HUES64 (cell line): ENCODE measurements at regions not wholly inside any gene's neighbourhood (a gene's known extent, or its start where the extent isn't known, plus 50 kb on each side); places are given as distances from the start of the nearest gene placed in this dataset.

Experiments used
- H3K27ac ChIP-seq: 2 replicates; pipeline ENCODE4 v1.7.0; 2013; ENCODE audit warnings: low read depth, low read length, inconsistent platforms
- H3K27me3 ChIP-seq: 2 replicates; pipeline ENCODE4 v1.6.1; 2013; ENCODE audit warnings: mild to moderate bottlenecking, low read length; ENCODE audit not compliant: insufficient read depth
- H3K36me3 ChIP-seq: 2 replicates; pipeline ENCODE4 v1.6.1; 2013; ENCODE audit warnings: mild to moderate bottlenecking, low read length; ENCODE audit not compliant: insufficient read depth
- H3K4me1 ChIP-seq: 2 replicates; pipeline ENCODE4 v1.6.1; 2013; ENCODE audit warnings: mild to moderate bottlenecking, low read length, moderate library complexity; ENCODE audit not compliant: insufficient read depth
- H3K4me3 ChIP-seq: 2 replicates; pipeline ENCODE4 v1.5.1; 2013; ENCODE audit warnings: mild to moderate bottlenecking, low read length, moderate library complexity
- H3K9ac ChIP-seq: 2 replicates; pipeline ENCODE4 v1.6.1; 2013; ENCODE audit warnings: mild to moderate bottlenecking, low read depth, low read length
- H3K9me3 ChIP-seq: 2 replicates; pipeline ENCODE4 v1.6.1; 2013; ENCODE audit warnings: low read depth, low read length; ENCODE audit not compliant: insufficient read depth
- WGBS: fragments of 150-250, 120-280 bp; methylation state at CpG from one replicate; pipeline ENCODE4 v1.1.7; 2013; ENCODE audit warnings: missing lambda C conversion rate; 5-methylcytosine and 5-hydroxymethylcytosine counted together

- H3K27me3 ChIP-seq: no peaks in the 10 kb centered on the region
- no peak overlapping the region for H3K4me3 ChIP-seq
- no peaks in the 10 kb centered on the region for H3K9me3 ChIP-seq
- no peaks in the 10 kb centered on the region for H3K4me1 ChIP-seq
- 91% methylated on average over 6 of the region's 6 CpGs for WGBS
- no peaks in the 10 kb centered on the region for H3K36me3 ChIP-seq
- no peak overlapping the region for H3K9ac ChIP-seq
- H3K27ac ChIP-seq: no peak overlapping the region
These were observed 1513.7 kb downstream of the GRIK2 start for GRCh38 chr6:102907181-102907580.

GRCh38 chr6:102902471-102902870, 1509.0 kb downstream of the GRIK2 start:
- H3K4me1 ChIP-seq: no peaks in the 10 kb centered on the region
- no peaks in the 10 kb centered on the region for H3K27me3 ChIP-seq
- no peaks in the 10 kb centered on the region for H3K9me3 ChIP-seq
- H3K9ac ChIP-seq: no peak overlapping the region
- no peak overlapping the region for H3K27ac ChIP-seq
- no peaks in the 10 kb centered on the region for H3K36me3 ChIP-seq
- no peak overlapping the region for H3K4me3 ChIP-seq
- 93% methylated on average over 1 of the region's 1 CpG for WGBS

GRCh38 chr6:102895683-102896082, 1502.2 kb downstream of the GRIK2 start:
- 88% methylated on average over 4 of the region's 4 CpGs for WGBS

GRCh38 chr6:102885165-102885564, 1491.7 kb downstream of the GRIK2 start:
- 95% methylated on average over 1 of the region's 2 CpGs for WGBS
- Histone ChIP-seq H3K27me3 (no peaks in the 10 kb centered on the region), H3K9me3 (no peaks in the 10 kb centered on the region), H3K4me1 (no peaks in the 10 kb centered on the region), H3K36me3 (no peaks in the 10 kb centered on the region), H3K9ac (no peak overlapping the region), H3K4me3 (no peak overlapping the region), H3K27ac (no peak overlapping the region)

More at GRCh38 chr6:102895683-102896082, 1502.2 kb downstream of the GRIK2 start:
- Histone ChIP-seq H3K9me3 (no peaks in the 10 kb centered on the region), H3K36me3 (no peaks in the 10 kb centered on the region), H3K27me3 (no peaks in the 10 kb centered on the region), H3K27ac (no peak overlapping the region), H3K4me1 (no peaks in the 10 kb centered on the region), H3K9ac (no peak overlapping the region), H3K4me3 (no peak overlapping the region)

GRCh38 chr6:102853249-102853955, 1459.9 kb downstream of the GRIK2 start:
- no peaks in the 10 kb centered on the region for H3K9me3 ChIP-seq
- H3K27me3 ChIP-seq: no peaks in the 10 kb centered on the region
- H3K9ac ChIP-seq: no peak overlapping the region
- no peak overlapping the region for H3K4me3 ChIP-seq
- H3K36me3 ChIP-seq: no peaks in the 10 kb centered on the region
- H3K4me1 ChIP-seq: no peaks in the 10 kb centered on the region
- H3K27ac ChIP-seq: no peak overlapping the region
- 93% methylated on average over 1 of the region's 2 CpGs for WGBS

GRCh38 chr6:102848796-102849195, 1455.3 kb downstream of the GRIK2 start:
- Histone ChIP-seq H3K27ac (no peak overlapping the region), H3K27me3 (no peaks in the 10 kb centered on the region), H3K4me1 (no peaks in the 10 kb centered on the region), H3K4me3 (no peak overlapping the region), H3K9me3 (no peaks in the 10 kb centered on the region), H3K9ac (no peak overlapping the region), H3K36me3 (no peaks in the 10 kb centered on the region)
- 78% methylated on average over 1 of the region's 1 CpG for WGBS

GRCh38 chr6:102848210-102848609, 1454.7 kb downstream of the GRIK2 start:
- Histone ChIP-seq H3K27ac (no peak overlapping the region), H3K4me1 (no peaks in the 10 kb centered on the region), H3K27me3 (no peaks in the 10 kb centered on the region), H3K4me3 (no peak overlapping the region), H3K36me3 (no peaks in the 10 kb centered on the region), H3K9ac (no peak overlapping the region), H3K9me3 (no peaks in the 10 kb centered on the region)
- WGBS: 95% methylated on average over 3 of the region's 3 CpGs

- Histone ChIP-seq H3K4me3 (no peak overlapping the region), H3K27me3 (no peaks in the 10 kb centered on the region), H3K36me3 (no peaks in the 10 kb centered on the region), H3K9me3 (no peaks in the 10 kb centered on the region), H3K4me1 (no peaks in the 10 kb centered on the region), H3K27ac (no peak overlapping the region), H3K9ac (no peak overlapping the region)
- WGBS: 95% methylated on average over 1 of the region's 2 CpGs
These were observed 1447.6 kb downstream of the GRIK2 start for GRCh38 chr6:102841060-102841459.

GRCh38 chr6:102832021-102832420, 1438.5 kb downstream of the GRIK2 start:
- no peaks in the 10 kb centered on the region for H3K27me3 ChIP-seq
- 93% methylated on average over 1 of the region's 1 CpG for WGBS

GRCh38 chr6:102820098-102820497, 1426.6 kb downstream of the GRIK2 start:
- no peak overlapping the region for H3K9ac ChIP-seq
- H3K27ac ChIP-seq: no peak overlapping the region
- WGBS: 100% methylated on average over 2 of the region's 2 CpGs
- no peaks in the 10 kb centered on the region for H3K4me1 ChIP-seq
- no peak overlapping the region for H3K4me3 ChIP-seq
- H3K9me3 ChIP-seq: no peaks in the 10 kb centered on the region
- H3K27me3 ChIP-seq: no peaks in the 10 kb centered on the region
- no peaks in the 10 kb centered on the region for H3K36me3 ChIP-seq

More at GRCh38 chr6:102832021-102832420, 1438.5 kb downstream of the GRIK2 start:
- Histone ChIP-seq H3K9me3 (no peaks in the 10 kb centered on the region), H3K27ac (no peak overlapping the region), H3K36me3 (no peaks in the 10 kb centered on the region), H3K4me1 (no peaks in the 10 kb centered on the region), H3K4me3 (no peak overlapping the region), H3K9ac (no peak overlapping the region)

- Histone ChIP-seq H3K4me3 (no peak overlapping the region), H3K27ac (no peak overlapping the region), H3K4me1 (peaks cover 3% of the 10 kb centered on the region; the same call in 1 of the 2 replicates), H3K9me3 (no peaks in the 10 kb centered on the region), H3K9ac (no peak overlapping the region), H3K27me3 (no peaks in the 10 kb centered on the region), H3K36me3 (no peaks in the 10 kb centered on the region)
- 92% methylated on average over 4 of the region's 4 CpGs for WGBS
These were observed 1421.7 kb downstream of the GRIK2 start for GRCh38 chr6:102815207-102815606.
